Endothelial cell of umbilical vein (primary cell): ENCODE measurements at regions not wholly inside any gene's neighbourhood (a gene's known extent, or its start where the extent isn't known, plus 50 kb on each side); places are given as distances from the start of the nearest gene placed in this dataset.

Experiments used
- BruUV-seq: library from RNA; stranded (reverse); fragments of 400-500 nt; replicated peaks from 2 replicates; lab custom pipeline; 2021; lab: Mats Ljungman, UMichigan
- CTCF ChIA-PET: fragments of 300-600, 350-600 bp; sonication (Branson Sonifier 250); formaldehyde crosslinking; loops from one replicate; lab custom pipeline; 2021; ENCODE audit warnings: antibody characterized with exemption, inconsistent platforms; lab: Charles Lee
- POLR2A ChIA-PET: fragments of 300-600, 350-600 bp; sonication (Branson Sonifier 250); formaldehyde crosslinking; loops from one replicate; lab custom pipeline; 2021; ENCODE audit warnings: antibody characterized with exemption, inconsistent platforms; lab: Charles Lee
- DNase-seq: peaks from one replicate; pipeline ENCODE4 v3.0.0-alpha.2; 2011; ENCODE audit warnings: low read depth, low spot score
- FAIRE-seq: peaks from 2 replicates; lab custom pipeline; 2011; peaks lifted over from hg19 to GRCh38; lab: Jason Lieb, UNC
- H2AFZ ChIP-seq: 2 replicates; pipeline ENCODE4 v1.6.0; 2012; ENCODE audit warnings: low read depth, low read length, control low read depth, inconsistent platforms
- H3K27ac ChIP-seq: 2 replicates; pipeline ENCODE4 v1.5.1; 2011; ENCODE audit warnings: low read depth, mild to moderate bottlenecking, control low read depth, low read length, moderate library complexity; ENCODE audit not compliant: insufficient read depth
- H3K27me3 ChIP-seq, 2 experiments: 2 replicates each; pipeline versions ENCODE4 v1.6.0 to v1.6.1; 2011; ENCODE audit warnings: low read length in 2 of 2, mixed read lengths in 1 of 2; ENCODE audit not compliant: control insufficient read depth in 2 of 2, insufficient read depth in 2 of 2
- H3K36me3 ChIP-seq, 2 experiments: 2 replicates in 1 of 2; 3 replicates in 1 of 2; pipeline ENCODE4 v1.5.1; 2011; ENCODE audit warnings: low read length in 2 of 2, mild to moderate bottlenecking in 1 of 2, moderate library complexity in 1 of 2; ENCODE audit not compliant: control insufficient read depth in 2 of 2, insufficient read depth in 2 of 2; ENCODE audit errors: extremely low read depth in 1 of 2
- H3K4me1 ChIP-seq: 3 replicates; pipeline ENCODE4 v1.5.1; 2011; ENCODE audit warnings: mild to moderate bottlenecking, low read length; ENCODE audit not compliant: control insufficient read depth, insufficient read depth; ENCODE audit errors: extremely low read depth
- H3K4me2 ChIP-seq: 2 replicates; pipeline ENCODE4 v1.6.1; 2011; ENCODE audit warnings: low read length, control low read depth, mixed read lengths; ENCODE audit not compliant: insufficient read depth
- H3K4me3 ChIP-seq, 3 experiments: fragments of 200-600 bp in 1 of 3; sonication (generic), shearing (Covaris generic) in 1 of 3; replicated peaks in 1 of 3; 2 replicates each; pipeline ENCODE4 v1.5.1; 2011 to 2016; ENCODE audit warnings: control low read depth in 3 of 3, low read length in 3 of 3, mild to moderate bottlenecking in 2 of 3, inconsistent platforms in 1 of 3, low read depth in 1 of 3, moderate library complexity in 1 of 3; ENCODE audit not compliant: insufficient read depth in 1 of 3
- H3K79me2 ChIP-seq: 2 replicates; pipeline ENCODE4 v1.6.0; 2012; ENCODE audit warnings: low read length, inconsistent platforms; ENCODE audit not compliant: control insufficient read depth, insufficient read depth
- H3K9ac ChIP-seq: replicated peaks from 2 replicates; pipeline ENCODE3; 2011; ENCODE audit warnings: low read length, control low read depth; ENCODE audit not compliant: insufficient read depth; ENCODE audit errors: extremely low read depth
- H3K9me1 ChIP-seq: replicated peaks from 3 replicates; pipeline ENCODE4 v1.6.0; 2011; ENCODE audit warnings: mild to moderate bottlenecking, low read length; ENCODE audit not compliant: control insufficient read depth, insufficient read depth; ENCODE audit errors: extremely low read depth
- H3K9me3 ChIP-seq: replicated peaks from 2 replicates; pipeline ENCODE4 v1.5.1; 2012; ENCODE audit warnings: low read length, inconsistent platforms; ENCODE audit not compliant: control insufficient read depth, insufficient read depth
- H4K20me1 ChIP-seq: replicated peaks from 2 replicates; pipeline ENCODE3; 2011; ENCODE audit warnings: mild to moderate bottlenecking, low read length; ENCODE audit not compliant: control insufficient read depth, insufficient read depth; ENCODE audit errors: extremely low read depth
- CTCF ChIP-seq, 2 donors: IDR thresholded peaks; 1 replicate in 1 of 2; 2 replicates in 1 of 2; pipeline ENCODE4 v1.5.1; 2011; ENCODE audit warnings: low read length in 2 of 2, mild to moderate bottlenecking in 2 of 2, moderate library complexity in 2 of 2, control low read depth in 1 of 2, inconsistent platforms in 1 of 2, low read depth in 1 of 2; ENCODE audit not compliant: insufficient read depth in 1 of 2; ENCODE audit errors: extremely low read depth in 1 of 2
- EZH2 ChIP-seq: IDR thresholded peaks from 2 replicates; pipeline ENCODE4 v1.6.1; 2012; ENCODE audit warnings: borderline replicate concordance, low read depth, mild to moderate bottlenecking, moderate library complexity, low read length, inconsistent platforms; ENCODE audit not compliant: severe bottlenecking
- FOS ChIP-seq: IDR thresholded peaks from 2 replicates; pipeline ENCODE4 v1.6.1; 2011; ENCODE audit warnings: mild to moderate bottlenecking, low read length, moderate library complexity, borderline replicate concordance; ENCODE audit not compliant: insufficient read depth
- GATA2 ChIP-seq: IDR thresholded peaks from 2 replicates; pipeline ENCODE4 v1.7.0; 2011; ENCODE audit warnings: low read depth, mild to moderate bottlenecking, moderate library complexity, mixed read lengths, low read length; ENCODE audit not compliant: insufficient read length, insufficient read depth
- JUN ChIP-seq: IDR thresholded peaks from 2 replicates; pipeline ENCODE4 v1.6.1; 2011; ENCODE audit warnings: borderline replicate concordance, low read depth; ENCODE audit not compliant: insufficient read length, insufficient read depth
- MAX ChIP-seq: IDR thresholded peaks from 2 replicates; pipeline ENCODE4 v1.6.1; 2011; ENCODE audit not compliant: insufficient read depth, insufficient read length
- MYC ChIP-seq: IDR thresholded peaks from one replicate; pipeline ENCODE4 v1.6.1; 2011; ENCODE audit warnings: mild to moderate bottlenecking, low read depth, low read length
- POLR2A ChIP-seq: IDR thresholded peaks from 2 replicates; pipeline ENCODE4 v1.6.1; 2012; ENCODE audit warnings: low read depth, mild to moderate bottlenecking, control low read depth, low read length
- POLR2AphosphoS5 ChIP-seq: IDR thresholded peaks from 2 replicates; pipeline ENCODE4 v1.6.1; 2012; ENCODE audit warnings: low read depth, mild to moderate bottlenecking, control low read depth, low read length, moderate library complexity; ENCODE audit not compliant: insufficient read depth
- dilution Hi-C: fragments of 300-500 bp; cut with MboI; formaldehyde crosslinking; loops from one replicate; pipeline ENCODE4 v1.15.0; 2019; ENCODE audit warnings: low sequenced_read_pairs; ENCODE audit not compliant: extremely low pct_ligation_motif_present
- intact Hi-C: fragments of 100-400 bp; cut with micrococcal nuclease; formaldehyde crosslinking; loops from one replicate; pipeline ENCODE4 v1.10.0; 2022

DNA sequence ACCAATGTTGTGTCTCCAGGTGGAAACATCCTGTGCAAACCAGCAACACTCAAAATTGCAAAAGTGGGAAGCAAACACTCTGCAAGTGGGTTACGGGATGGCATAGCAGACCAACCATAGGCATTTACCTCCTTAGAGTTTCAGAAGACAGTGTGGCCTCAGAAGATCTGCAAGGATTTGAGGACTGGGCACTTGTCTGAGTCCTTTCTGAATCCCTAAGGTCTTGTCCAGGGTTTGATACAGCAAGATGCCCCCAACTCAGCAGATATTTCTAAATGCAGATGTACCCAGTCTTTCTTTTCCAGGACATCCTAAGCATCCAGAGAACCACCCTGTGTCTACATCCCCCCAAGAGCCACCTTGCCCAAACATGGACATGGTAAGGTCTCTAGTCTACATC lies 51.7 kb upstream of the SHANK2 start:
- Histone ChIP-seq H3K4me3 (no peak overlapping the region), H2AFZ (no peak overlapping the region), H3K27ac (no peak overlapping the region), H3K9ac (no peak overlapping the region), H3K27me3 (no peaks in the 10 kb centered on the region), H3K9me3 (peaks cover 2% of the 10 kb centered on the region), H3K4me2 (no peak overlapping the region), H4K20me1 (no peaks in the 10 kb centered on the region), H3K79me2 (no peaks in the 10 kb centered on the region), H3K36me3 (no peaks in the 10 kb centered on the region), H3K9me1 (no peaks in the 10 kb centered on the region), H3K4me1 (no peaks in the 10 kb centered on the region)
- POLR2A ChIA-PET: no interaction called here
- intact Hi-C loops: no loop called here
- CTCF ChIA-PET: no interaction called here
- no peak for DNase-seq
- FAIRE-seq: no peak
- TF ChIP-seq MYC (no peak), FOS (no peak), POLR2AphosphoS5 (no peak), CTCF (IDR thresholded peaks at IDR 0.05; ENCODE audit: extremely low read depth in 1 of 2, insufficient read depth in 1 of 2, low read depth in 1 of 2, low read length in 2 of 2) (no peak), JUN (no peak), POLR2A (no peak), EZH2 (no peak), GATA2 (no peak), MAX (no peak)
- no TSS peak for BruUV-seq
- dilution Hi-C loops: no loop called here
